ENCODE measurements at regions not wholly inside any gene's neighbourhood (a gene's known extent, or its start where the extent isn't known, plus 50 kb on each side); places are given as distances from the start of the nearest gene placed in this dataset.

DNA sequence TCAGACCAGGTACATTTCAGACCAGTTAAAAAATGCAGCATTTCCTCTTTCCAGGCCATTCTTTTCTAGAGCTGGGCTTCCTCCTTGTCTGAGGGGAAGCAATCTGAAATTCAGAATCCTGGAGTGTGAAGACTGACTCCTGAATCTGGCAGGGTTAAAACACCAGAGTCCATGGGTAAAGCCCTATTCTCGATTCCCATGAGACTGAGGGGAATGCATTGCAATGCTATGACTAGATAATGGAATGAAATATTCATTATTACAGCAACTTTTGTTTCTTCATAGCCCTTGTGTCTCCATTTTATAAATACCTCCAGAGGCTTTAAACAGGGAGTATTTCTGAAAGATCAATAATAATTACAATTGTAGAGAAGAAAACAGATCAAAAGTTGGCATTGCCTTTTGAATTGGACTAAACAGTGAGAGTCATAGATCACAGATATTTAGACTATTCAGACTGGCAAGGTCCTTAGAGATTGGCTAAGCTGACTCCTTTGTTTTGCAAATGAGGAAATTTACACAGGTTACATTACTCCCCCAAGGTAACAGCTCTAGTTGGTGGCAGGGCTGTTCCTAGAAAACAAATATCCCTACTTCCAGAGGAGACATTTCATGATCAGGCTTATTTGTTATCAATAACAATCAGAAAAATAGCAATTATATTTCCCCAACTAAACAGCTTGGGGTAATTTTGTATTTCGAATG is 632.6 kb upstream of the KIRREL3 start:
- H3K9me3 ChIP-seq: no peaks in the 10 kb centered on the region
- no peaks in the 10 kb centered on the region for H3K4me1 ChIP-seq
- H3K4me3 ChIP-seq: no peak overlapping the region
- no peak overlapping the region for H3K4me2 ChIP-seq
- ChIA-PET CTCF (no interaction called here), POLR2A (no interaction called here)
- ATAC-seq (no peak), FAIRE-seq (no peak), DNase-seq (ENCODE audit: low read depth in 1 of 2, low spot score in 1 of 2) (no peak)
- TF ChIP-seq, protein P1, sequence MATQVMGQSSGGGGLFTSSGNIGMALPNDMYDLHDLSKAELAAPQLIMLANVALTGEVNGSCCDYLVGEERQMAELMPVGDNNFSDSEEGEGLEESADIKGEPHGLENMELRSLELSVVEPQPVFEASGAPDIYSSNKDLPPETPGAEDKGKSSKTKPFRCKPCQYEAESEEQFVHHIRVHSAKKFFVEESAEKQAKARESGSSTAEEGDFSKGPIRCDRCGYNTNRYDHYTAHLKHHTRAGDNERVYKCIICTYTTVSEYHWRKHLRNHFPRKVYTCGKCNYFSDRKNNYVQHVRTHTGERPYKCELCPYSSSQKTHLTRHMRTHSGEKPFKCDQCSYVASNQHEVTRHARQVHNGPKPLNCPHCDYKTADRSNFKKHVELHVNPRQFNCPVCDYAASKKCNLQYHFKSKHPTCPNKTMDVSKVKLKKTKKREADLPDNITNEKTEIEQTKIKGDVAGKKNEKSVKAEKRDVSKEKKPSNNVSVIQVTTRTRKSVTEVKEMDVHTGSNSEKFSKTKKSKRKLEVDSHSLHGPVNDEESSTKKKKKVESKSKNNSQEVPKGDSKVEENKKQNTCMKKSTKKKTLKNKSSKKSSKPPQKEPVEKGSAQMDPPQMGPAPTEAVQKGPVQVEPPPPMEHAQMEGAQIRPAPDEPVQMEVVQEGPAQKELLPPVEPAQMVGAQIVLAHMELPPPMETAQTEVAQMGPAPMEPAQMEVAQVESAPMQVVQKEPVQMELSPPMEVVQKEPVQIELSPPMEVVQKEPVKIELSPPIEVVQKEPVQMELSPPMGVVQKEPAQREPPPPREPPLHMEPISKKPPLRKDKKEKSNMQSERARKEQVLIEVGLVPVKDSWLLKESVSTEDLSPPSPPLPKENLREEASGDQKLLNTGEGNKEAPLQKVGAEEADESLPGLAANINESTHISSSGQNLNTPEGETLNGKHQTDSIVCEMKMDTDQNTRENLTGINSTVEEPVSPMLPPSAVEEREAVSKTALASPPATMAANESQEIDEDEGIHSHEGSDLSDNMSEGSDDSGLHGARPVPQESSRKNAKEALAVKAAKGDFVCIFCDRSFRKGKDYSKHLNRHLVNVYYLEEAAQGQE (IDR thresholded peaks at IDR 0.05): no peak
- TF ChIP-seq, protein P2, sequence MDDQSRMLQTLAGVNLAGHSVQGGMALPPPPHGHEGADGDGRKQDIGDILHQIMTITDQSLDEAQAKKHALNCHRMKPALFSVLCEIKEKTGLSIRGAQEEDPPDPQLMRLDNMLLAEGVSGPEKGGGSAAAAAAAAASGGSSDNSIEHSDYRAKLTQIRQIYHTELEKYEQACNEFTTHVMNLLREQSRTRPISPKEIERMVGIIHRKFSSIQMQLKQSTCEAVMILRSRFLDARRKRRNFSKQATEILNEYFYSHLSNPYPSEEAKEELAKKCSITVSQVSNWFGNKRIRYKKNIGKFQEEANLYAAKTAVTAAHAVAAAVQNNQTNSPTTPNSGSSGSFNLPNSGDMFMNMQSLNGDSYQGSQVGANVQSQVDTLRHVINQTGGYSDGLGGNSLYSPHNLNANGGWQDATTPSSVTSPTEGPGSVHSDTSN (IDR thresholded peaks at IDR 0.05): no peak
- TF ChIP-seq ZNF302 (CRISPR knock-in tag; IDR thresholded peaks at IDR 0.05) (no peak), CBX2 (IDR thresholded peaks at IDR 0.05; ENCODE audit: borderline replicate concordance, low read depth) (no peak), HOXB13 (CRISPR knock-in tag; IDR thresholded peaks at IDR 0.05; ENCODE audit: low read depth) (no peak), CHD2 (IDR thresholded peaks at IDR 0.05; ENCODE audit: low read length, partially characterized antibody) (no peak), HOXB5 (CRISPR knock-in tag; IDR thresholded peaks at IDR 0.05) (no peak), NFE2L2 (conservative IDR thresholded peaks at IDR 0.05; ENCODE audit: low read length) (no peak), RFX5 (IDR thresholded peaks at IDR 0.05) (no peak), RAD21 (conservative IDR thresholded peaks at IDR 0.05 in 1 of 2, IDR thresholded peaks at IDR 0.05 in 1 of 2) (no peak), EHMT2 (IDR thresholded peaks at IDR 0.05; ENCODE audit: low read depth) (no peak), POLR2AphosphoS2 (conservative IDR thresholded peaks at IDR 0.05; ENCODE audit: low read length) (no peak), EHF (CRISPR knock-in tag; IDR thresholded peaks at IDR 0.05) (no peak), MAZ (IDR thresholded peaks at IDR 0.05; ENCODE audit: borderline replicate concordance, low read depth, low read length) (no peak), ZFP36 (IDR thresholded peaks at IDR 0.05; ENCODE audit: borderline replicate concordance, partially characterized antibody) (no peak), FOSB (CRISPR knock-in tag; IDR thresholded peaks at IDR 0.05) (no peak), RARB (CRISPR knock-in tag; IDR thresholded peaks at IDR 0.05) (no peak)
- TF ChIP-seq, protein P3, sequence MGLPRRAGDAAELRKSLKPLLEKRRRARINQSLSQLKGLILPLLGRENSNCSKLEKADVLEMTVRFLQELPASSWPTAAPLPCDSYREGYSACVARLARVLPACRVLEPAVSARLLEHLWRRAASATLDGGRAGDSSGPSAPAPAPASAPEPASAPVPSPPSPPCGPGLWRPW (IDR thresholded peaks at IDR 0.05): no peak
- TF ChIP-seq, protein P4, sequence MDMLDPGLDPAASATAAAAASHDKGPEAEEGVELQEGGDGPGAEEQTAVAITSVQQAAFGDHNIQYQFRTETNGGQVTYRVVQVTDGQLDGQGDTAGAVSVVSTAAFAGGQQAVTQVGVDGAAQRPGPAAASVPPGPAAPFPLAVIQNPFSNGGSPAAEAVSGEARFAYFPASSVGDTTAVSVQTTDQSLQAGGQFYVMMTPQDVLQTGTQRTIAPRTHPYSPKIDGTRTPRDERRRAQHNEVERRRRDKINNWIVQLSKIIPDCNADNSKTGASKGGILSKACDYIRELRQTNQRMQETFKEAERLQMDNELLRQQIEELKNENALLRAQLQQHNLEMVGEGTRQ (IDR thresholded peaks at IDR 0.05): no peak
- TF ChIP-seq, protein P5, sequence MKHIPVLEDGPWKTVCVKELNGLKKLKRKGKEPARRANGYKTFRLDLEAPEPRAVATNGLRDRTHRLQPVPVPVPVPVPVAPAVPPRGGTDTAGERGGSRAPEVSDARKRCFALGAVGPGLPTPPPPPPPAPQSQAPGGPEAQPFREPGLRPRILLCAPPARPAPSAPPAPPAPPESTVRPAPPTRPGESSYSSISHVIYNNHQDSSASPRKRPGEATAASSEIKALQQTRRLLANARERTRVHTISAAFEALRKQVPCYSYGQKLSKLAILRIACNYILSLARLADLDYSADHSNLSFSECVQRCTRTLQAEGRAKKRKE (CRISPR knock-in tag; IDR thresholded peaks at IDR 0.05; ENCODE audit: low read depth): no peak
- no peak overlapping the region for H3K27ac ChIP-seq
- 0% methylated on average over 2 of the region's 2 CpGs for WGBS (ENCODE audit: missing lambda C conversion rate)

DNA sequence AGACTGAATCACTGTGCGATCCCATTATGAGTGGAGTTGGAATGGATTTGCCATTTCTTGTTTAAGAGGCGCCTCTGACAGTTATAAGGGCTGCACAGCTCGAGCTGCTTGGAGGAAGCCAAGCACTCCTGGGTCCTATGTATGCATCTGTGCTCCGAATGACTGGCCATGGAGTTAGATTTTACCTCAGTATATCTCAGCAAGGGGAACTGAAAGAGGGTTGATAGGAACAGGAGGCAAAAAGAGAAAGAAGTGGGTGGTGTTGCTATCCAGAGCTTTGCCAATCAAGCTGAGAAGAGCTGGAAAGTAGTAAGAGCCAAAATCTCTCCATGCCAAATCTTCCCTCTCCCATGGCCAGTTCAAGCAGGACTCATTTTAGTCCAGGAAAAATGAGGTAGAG is 632.0 kb upstream of the KIRREL3 start:
- no peak for FAIRE-seq
- CTCF ChIA-PET: no interaction called here
- no peak for TF ChIP-seq GATA3 (IDR thresholded peaks at IDR 0.05; ENCODE audit: borderline replicate concordance)
- TF ChIP-seq, protein P6, sequence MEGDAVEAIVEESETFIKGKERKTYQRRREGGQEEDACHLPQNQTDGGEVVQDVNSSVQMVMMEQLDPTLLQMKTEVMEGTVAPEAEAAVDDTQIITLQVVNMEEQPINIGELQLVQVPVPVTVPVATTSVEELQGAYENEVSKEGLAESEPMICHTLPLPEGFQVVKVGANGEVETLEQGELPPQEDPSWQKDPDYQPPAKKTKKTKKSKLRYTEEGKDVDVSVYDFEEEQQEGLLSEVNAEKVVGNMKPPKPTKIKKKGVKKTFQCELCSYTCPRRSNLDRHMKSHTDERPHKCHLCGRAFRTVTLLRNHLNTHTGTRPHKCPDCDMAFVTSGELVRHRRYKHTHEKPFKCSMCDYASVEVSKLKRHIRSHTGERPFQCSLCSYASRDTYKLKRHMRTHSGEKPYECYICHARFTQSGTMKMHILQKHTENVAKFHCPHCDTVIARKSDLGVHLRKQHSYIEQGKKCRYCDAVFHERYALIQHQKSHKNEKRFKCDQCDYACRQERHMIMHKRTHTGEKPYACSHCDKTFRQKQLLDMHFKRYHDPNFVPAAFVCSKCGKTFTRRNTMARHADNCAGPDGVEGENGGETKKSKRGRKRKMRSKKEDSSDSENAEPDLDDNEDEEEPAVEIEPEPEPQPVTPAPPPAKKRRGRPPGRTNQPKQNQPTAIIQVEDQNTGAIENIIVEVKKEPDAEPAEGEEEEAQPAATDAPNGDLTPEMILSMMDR (IDR thresholded peaks at IDR 0.05): no peak
- TF ChIP-seq EHF (CRISPR knock-in tag; IDR thresholded peaks at IDR 0.05): no peak
- TF ChIP-seq, protein P2 (IDR thresholded peaks at IDR 0.05): no peak
- no peak for TF ChIP-seq JUN (IDR thresholded peaks at IDR 0.05)
- no peak for TF ChIP-seq ZC3H11A (IDR thresholded peaks at IDR 0.05)

More for the DNA sequence above, 632.0 kb upstream of the KIRREL3 start:
- ATAC-seq: no peak
- 27% methylated on average over 4 of the region's 4 CpGs for WGBS (ENCODE audit: missing lambda C conversion rate)
- POLR2A ChIA-PET: no interaction called here
- Histone ChIP-seq H3K4me1 (no peaks in the 10 kb centered on the region), H3K27ac (no peak overlapping the region), H3K4me3 (no peak overlapping the region), H3K4me2 (no peak overlapping the region), H3K9me3 (no peaks in the 10 kb centered on the region)
- DNase-seq (ENCODE audit: low read depth in 1 of 2, low spot score in 1 of 2): no peak
